H1 (cell line): ENCODE measurements at regions not wholly inside any gene's neighbourhood (a gene's known extent, or its start where the extent isn't known, plus 50 kb on each side); places are given as distances from the start of the nearest gene placed in this dataset.

Source experiments
- CTCF ChIA-PET: fragments of 300-600 bp; sonication (Branson Sonifier 250); formaldehyde crosslinking; loops from one replicate; lab custom pipeline; 2021; ENCODE audit not compliant: partially characterized antibody; lab: Charles Lee
- POLR2A ChIA-PET: fragments of 300-600 bp; sonication (Branson Sonifier 250); formaldehyde crosslinking; loops from one replicate; lab custom pipeline; 2021; ENCODE audit warnings: inconsistent platforms; ENCODE audit not compliant: partially characterized antibody; lab: Charles Lee
- DNase-seq, 2 experiments: peaks; one replicate each; pipeline versions ENCODE4 v3.0.0 to v3.0.0-alpha.2; 2010 to 2022; ENCODE audit warnings: low spot score in 2 of 2, low read depth in 1 of 2, mixed read lengths in 1 of 2
- FAIRE-seq: peaks from 2 replicates; lab custom pipeline; 2011; peaks lifted over from hg19 to GRCh38; lab: Jason Lieb, UNC
- H2AFZ ChIP-seq: 2 replicates; pipeline ENCODE4 v1.8.1; 2012; ENCODE audit warnings: low read length, inconsistent platforms
- H2AK5ac ChIP-seq: 2 replicates; pipeline ENCODE4 v1.6.1; 2013; ENCODE audit warnings: low read depth, low read length
- H2BK120ac ChIP-seq: replicated peaks from 2 replicates; pipeline ENCODE3; 2013; ENCODE audit warnings: low read depth, low read length, inconsistent platforms
- H2BK12ac ChIP-seq: 2 replicates; pipeline ENCODE4 v1.6.1; 2013; ENCODE audit warnings: low read depth, low read length
- H2BK15ac ChIP-seq: 2 replicates; pipeline ENCODE4 v1.6.1; 2013; ENCODE audit warnings: low read length
- H2BK20ac ChIP-seq: 2 replicates; pipeline ENCODE4 v1.6.1; 2013; ENCODE audit warnings: low read length
- H2BK5ac ChIP-seq: 2 replicates; pipeline ENCODE4 v1.6.1; 2013; ENCODE audit warnings: low read depth, low read length
- H3K14ac ChIP-seq: 2 replicates; pipeline ENCODE4 v1.6.1; 2013; ENCODE audit warnings: inconsistent platforms; ENCODE audit not compliant: insufficient read length
- H3K18ac ChIP-seq: 2 replicates; pipeline ENCODE4 v1.6.1; 2013; ENCODE audit warnings: low read length; ENCODE audit errors: extremely low read depth
- H3K23ac ChIP-seq: 2 replicates; pipeline ENCODE4 v1.6.1; 2013; ENCODE audit warnings: inconsistent platforms; ENCODE audit not compliant: insufficient read length
- H3K23me2 ChIP-seq: 2 replicates; pipeline ENCODE4 v1.6.1; 2013; ENCODE audit warnings: low read depth, low read length
- H3K27ac ChIP-seq: 2 replicates; pipeline ENCODE4 v1.6.1; 2011; ENCODE audit warnings: low read depth, low read length, inconsistent platforms
- H3K27me3 ChIP-seq, 4 experiments: replicated peaks in 1 of 4; 1 replicate in 1 of 4; 2 replicates in 3 of 4; pipeline versions ENCODE4 v1.6.1 to v1.8.1; 2011 to 2013; ENCODE audit warnings: low read length in 3 of 4, mild to moderate bottlenecking in 3 of 4, inconsistent platforms in 2 of 4, mixed read lengths in 2 of 4, moderate library complexity in 1 of 4; ENCODE audit not compliant: control insufficient read depth in 3 of 4, insufficient read depth in 3 of 4; ENCODE audit errors: extremely low read depth in 1 of 4
- H3K36me3 ChIP-seq, 4 experiments: 2 replicates each; pipeline versions ENCODE4 v1.6.1 to v1.8.1; 2011 to 2013; ENCODE audit warnings: mild to moderate bottlenecking in 4 of 4, low read length in 3 of 4, moderate library complexity in 2 of 4, control low read depth in 1 of 4, inconsistent platforms in 1 of 4; ENCODE audit not compliant: insufficient read depth in 4 of 4, control insufficient read depth in 2 of 4
- H3K4ac ChIP-seq: replicated peaks from 2 replicates; pipeline ENCODE3; 2013; ENCODE audit warnings: low read length, low read depth, mixed read lengths, inconsistent platforms; ENCODE audit not compliant: insufficient read length
- H3K4me1 ChIP-seq, 4 experiments: replicated peaks in 1 of 4; 1 replicate in 1 of 4; 2 replicates in 3 of 4; pipeline versions ENCODE4 v1.6.1 to v1.8.1; 2011 to 2013; ENCODE audit warnings: low read length in 3 of 4, inconsistent platforms in 2 of 4, mixed read lengths in 1 of 4; ENCODE audit not compliant: insufficient read depth in 4 of 4, control insufficient read depth in 3 of 4
- H3K4me2 ChIP-seq, 2 experiments: 2 replicates each; pipeline versions ENCODE4 v1.6.1 to v1.8.1; 2011 to 2013; ENCODE audit warnings: low read depth in 2 of 2, low read length in 2 of 2, control low read depth in 1 of 2, inconsistent platforms in 1 of 2, mild to moderate bottlenecking in 1 of 2; ENCODE audit not compliant: insufficient read depth in 1 of 2
- H3K4me3 ChIP-seq, 4 experiments: fragments of 200-600, 300-600 bp in 1 of 4; sonication (generic), shearing (Covaris generic), sonication (Bioruptor Twin) in 1 of 4; 2 replicates each; pipeline versions ENCODE4 v1.5.1 to v1.8.1; 2011 to 2016; ENCODE audit warnings: low read length in 4 of 4, low read depth in 3 of 4, control low read depth in 2 of 4, inconsistent platforms in 2 of 4, mild to moderate bottlenecking in 2 of 4, mixed read lengths in 1 of 4, moderate library complexity in 1 of 4; ENCODE audit not compliant: insufficient read depth in 2 of 4; ENCODE audit errors: extremely low read depth in 1 of 4
- H3K56ac ChIP-seq: replicated peaks from 2 replicates; pipeline ENCODE3; 2013; ENCODE audit warnings: low read depth, mild to moderate bottlenecking, mixed read lengths, low read length, inconsistent platforms; ENCODE audit not compliant: insufficient read length
- H3K79me1 ChIP-seq: 2 replicates; pipeline ENCODE4 v1.6.1; 2013; ENCODE audit warnings: low read depth, low read length, control low read depth
- H3K79me2 ChIP-seq, 2 experiments: 2 replicates each; pipeline versions ENCODE4 v1.6.1 to v1.8.1; 2012 to 2013; ENCODE audit warnings: low read length in 2 of 2, mild to moderate bottlenecking in 2 of 2, inconsistent platforms in 1 of 2; ENCODE audit not compliant: insufficient read depth in 2 of 2, control insufficient read depth in 1 of 2
- H3K9ac ChIP-seq, 4 experiments: replicated peaks in 1 of 4; 1 replicate in 1 of 4; 2 replicates in 3 of 4; pipeline versions ENCODE4 v1.6.1 to v1.8.1; 2011 to 2013; ENCODE audit warnings: low read depth in 3 of 4, low read length in 3 of 4, control low read depth in 2 of 4, mild to moderate bottlenecking in 2 of 4, moderate library complexity in 2 of 4, inconsistent platforms in 1 of 4; ENCODE audit errors: extremely low read depth in 1 of 4
- H3K9me3 ChIP-seq, 2 experiments: 2 replicates each; pipeline versions ENCODE4 v1.6.1 to v1.8.1; 2012 to 2013; ENCODE audit warnings: mild to moderate bottlenecking in 2 of 2, moderate library complexity in 2 of 2, control low read depth in 1 of 2, inconsistent platforms in 1 of 2, low read depth in 1 of 2, low read length in 1 of 2, mixed read lengths in 1 of 2; ENCODE audit not compliant: insufficient read depth in 2 of 2
- H4K20me1 ChIP-seq, 2 experiments: replicated peaks in 1 of 2; 2 replicates each; pipeline versions ENCODE3 to v1.8.1; 2011 to 2013; ENCODE audit warnings: inconsistent platforms in 2 of 2, low read length in 2 of 2, mild to moderate bottlenecking in 1 of 2; ENCODE audit not compliant: insufficient read depth in 2 of 2, control insufficient read depth in 1 of 2
- H4K5ac ChIP-seq: 2 replicates; pipeline ENCODE4 v1.6.1; 2013; ENCODE audit warnings: low read length, low read depth, mixed read lengths, inconsistent platforms; ENCODE audit not compliant: insufficient read length
- H4K8ac ChIP-seq: 2 replicates; pipeline ENCODE4 v1.8.0; 2013; ENCODE audit warnings: mild to moderate bottlenecking, moderate library complexity, low read length, inconsistent platforms; ENCODE audit not compliant: insufficient read depth; ENCODE audit errors: extremely low read depth
- H4K91ac ChIP-seq: replicated peaks from 2 replicates; pipeline ENCODE3; 2013; ENCODE audit warnings: low read length, mixed read lengths, inconsistent platforms; ENCODE audit not compliant: insufficient read length
- JUN ChIP-seq: IDR thresholded peaks from 2 replicates; pipeline ENCODE4 v1.6.1; 2011; ENCODE audit warnings: low read depth, mild to moderate bottlenecking, improper control_type of control experiment, low read length
- WGBS, 2 experiments: shearing (Covaris generic) in 1 of 2; methylation state at CpG; one replicate each; pipeline versions ENCODE4 v1.1.6 to v1.1.7; 2013 to 2015; ENCODE audit warnings: low lambda C conversion rate in 2 of 2, mixed read lengths in 2 of 2, inconsistent platforms in 1 of 2, low coverage in 1 of 2, missing lambda C conversion rate in 1 of 2; ENCODE audit not compliant: insufficient replicate concordance in 2 of 2, insufficient coverage in 1 of 2, insufficient read length in 1 of 2; ENCODE audit errors: extremely low coverage in 1 of 2, missing lambda C conversion rate in 1 of 2; 5-methylcytosine and 5-hydroxymethylcytosine counted together

GRCh38 chr6:1526398-1527072, 83.2 kb upstream of the FOXC1 start:
- Histone ChIP-seq H3K56ac (no peak overlapping the region), H2BK5ac (peak overlapping the region; percentile 6; the same call in 1 of the 2 replicates), H3K9ac (no peak overlapping the region), H3K23me2 (no peaks in the 10 kb centered on the region), H2BK12ac (peak overlapping the region; percentile 85; the same call in 1 of the 2 replicates), H3K36me3 (no peaks in the 10 kb centered on the region), H3K14ac (no peak overlapping the region), H2AK5ac (0 out of 2 replicates have a peak overlapping the region, but pooled peaks have one; percentile 88), H3K4me2 (no peak overlapping the region), H3K27me3 (peaks cover 4 to 52% (median 39%) of the 10 kb centered on the region in 4 experiments), H3K9me3 (peaks cover 0 to 6% of the 10 kb centered on the region in 2 experiments; a peak in 2 of 4 replicates), H2AFZ (no peak overlapping the region), H3K18ac (peak overlapping the region; percentile 26; the same call in 1 of the 2 replicates), H4K20me1 (no peaks in the 10 kb centered on the region), H3K4me1 (peaks cover 0 to 4% (median 3%) of the 10 kb centered on the region in 4 experiments; a peak in 5 of 7 replicates), H3K23ac (no peak overlapping the region), H2BK15ac (peak overlapping the region; percentile 55; the same call in 1 of the 2 replicates), H2BK20ac (peak overlapping the region; percentile 92; the same call in 1 of the 2 replicates), H3K4ac (no peak overlapping the region), H3K79me2 (no peaks in the 10 kb centered on the region), H3K4me3 (no peak overlapping the region), H4K8ac (no peak overlapping the region), H3K79me1 (no peaks in the 10 kb centered on the region), H4K91ac (peak overlapping the region; percentile 36), H2BK120ac (peak overlapping the region; percentile 43), H3K27ac (no peak overlapping the region), H4K5ac (no peak overlapping the region)
- whole genome bisulfite sequencing, 2 experiments: 85% methylated on average over 12 of the region's 12 CpGs; no CpG with 5 or more reads in 1 of the 2 experiments
- FAIRE-seq: no peak
- TF ChIP-seq JUN: no peak
- CTCF ChIA-PET: interaction anchor here (0.9 to 4.4 kb wide), 6 partner anchors 26 to 69 kb away, joined by 3 to 12 read pairs (median 6); no protein-coding TSS in a partner anchor
- POLR2A ChIA-PET: interaction anchor here (0.6 kb wide), 1 partner anchor 159 kb away, joined by 3 read pairs; no protein-coding TSS in a partner anchor
- no peak for DNase-seq
